HCT116 (cell line): ENCODE measurements at regions not wholly inside any gene's neighbourhood (a gene's known extent, or its start where the extent isn't known, plus 50 kb on each side); places are given as distances from the start of the nearest gene placed in this dataset.

Experiments
- CBX3 ChIP-seq: IDR thresholded peaks from 2 replicates; pipeline ENCODE4 v1.6.1; 2012; ENCODE audit warnings: low read depth
- POLR2A ChIP-seq: IDR thresholded peaks from 2 replicates; pipeline ENCODE4 v1.7.0; 2011; ENCODE audit warnings: borderline replicate concordance; ENCODE audit not compliant: insufficient read depth, insufficient read length; ENCODE audit errors: extremely low read depth
- POLR2AphosphoS5 ChIP-seq: IDR thresholded peaks from 2 replicates; pipeline ENCODE4 v1.6.1; 2011; ENCODE audit warnings: mild to moderate bottlenecking, low read depth, low read length, moderate library complexity
- TF ChIP-seq, protein P1 (sequence below), 3 experiments: fragments of 200-600 bp in 1 of 3; sonication (generic) in 1 of 3; IDR thresholded peaks in 2 of 3; conservative IDR thresholded peaks in 1 of 3; 2 replicates each; pipeline ENCODE4 v1.5.1; 2012 to 2017; ENCODE audit warnings: low read depth in 2 of 3, low read length in 2 of 3, antibody characterized with exemption in 1 of 3, borderline replicate concordance in 1 of 3, control low read depth in 1 of 3, mild to moderate bottlenecking in 1 of 3, mixed read lengths in 1 of 3, mixed run types in 1 of 3, moderate library complexity in 1 of 3; ENCODE audit not compliant: insufficient read depth in 1 of 3
- TF ChIP-seq, protein P2 (sequence below): IDR thresholded peaks from 2 replicates; pipeline ENCODE4 v1.6.1; 2012; ENCODE audit warnings: low read depth

DNA sequence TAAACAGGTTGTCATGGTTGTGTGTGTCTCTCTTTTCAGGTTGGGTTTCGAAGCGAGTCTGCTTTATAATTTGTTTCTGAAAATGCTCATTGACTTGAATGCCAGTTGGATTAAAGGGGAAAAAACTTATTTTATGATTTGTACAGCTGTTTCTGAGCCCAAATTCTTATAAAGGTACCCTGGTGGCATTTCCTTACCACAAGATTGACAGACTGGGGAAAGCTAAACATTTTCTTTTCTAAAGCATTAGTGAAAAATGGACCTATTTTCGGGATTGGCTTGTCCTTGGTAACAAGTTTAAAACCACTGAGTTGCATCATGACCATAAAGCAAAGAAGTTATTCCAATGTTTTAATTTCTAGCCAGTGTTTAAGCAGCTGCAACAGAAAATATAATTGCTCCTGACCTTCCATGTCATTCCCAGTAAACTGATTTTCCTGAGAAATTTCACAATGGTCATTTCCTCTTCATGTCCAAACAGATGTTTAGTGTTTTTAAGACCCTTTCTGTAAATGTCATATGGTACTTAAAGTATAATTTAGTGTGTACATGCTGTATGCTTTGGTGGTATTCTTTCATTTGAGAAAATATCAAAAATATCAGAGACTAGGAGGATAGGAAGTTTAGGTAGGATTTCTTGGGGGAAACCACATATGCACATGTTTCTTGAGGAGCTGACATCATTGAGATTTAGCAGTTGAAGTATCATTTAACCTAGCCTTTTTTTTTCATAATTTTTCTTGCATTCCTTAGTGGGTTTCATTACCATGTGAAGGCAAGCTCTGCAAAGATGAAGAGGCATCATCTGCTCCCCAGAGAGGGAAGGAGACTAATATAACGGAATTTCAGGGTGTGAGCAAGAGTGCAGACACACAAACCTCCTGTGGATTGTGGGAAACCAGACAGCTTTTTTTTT is 667.1 kb upstream of the RGMB start:
- TF ChIP-seq, protein P1, sequence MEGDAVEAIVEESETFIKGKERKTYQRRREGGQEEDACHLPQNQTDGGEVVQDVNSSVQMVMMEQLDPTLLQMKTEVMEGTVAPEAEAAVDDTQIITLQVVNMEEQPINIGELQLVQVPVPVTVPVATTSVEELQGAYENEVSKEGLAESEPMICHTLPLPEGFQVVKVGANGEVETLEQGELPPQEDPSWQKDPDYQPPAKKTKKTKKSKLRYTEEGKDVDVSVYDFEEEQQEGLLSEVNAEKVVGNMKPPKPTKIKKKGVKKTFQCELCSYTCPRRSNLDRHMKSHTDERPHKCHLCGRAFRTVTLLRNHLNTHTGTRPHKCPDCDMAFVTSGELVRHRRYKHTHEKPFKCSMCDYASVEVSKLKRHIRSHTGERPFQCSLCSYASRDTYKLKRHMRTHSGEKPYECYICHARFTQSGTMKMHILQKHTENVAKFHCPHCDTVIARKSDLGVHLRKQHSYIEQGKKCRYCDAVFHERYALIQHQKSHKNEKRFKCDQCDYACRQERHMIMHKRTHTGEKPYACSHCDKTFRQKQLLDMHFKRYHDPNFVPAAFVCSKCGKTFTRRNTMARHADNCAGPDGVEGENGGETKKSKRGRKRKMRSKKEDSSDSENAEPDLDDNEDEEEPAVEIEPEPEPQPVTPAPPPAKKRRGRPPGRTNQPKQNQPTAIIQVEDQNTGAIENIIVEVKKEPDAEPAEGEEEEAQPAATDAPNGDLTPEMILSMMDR (IDR thresholded peaks at IDR 0.05 in 2 of 3, conservative IDR thresholded peaks at IDR 0.05 in 1 of 3; ENCODE audit: borderline replicate concordance in 1 of 3, insufficient read depth in 1 of 3, low read depth in 2 of 3, low read length in 2 of 3) = no peak
- TF ChIP-seq POLR2A = no peak
- TF ChIP-seq, protein P2, sequence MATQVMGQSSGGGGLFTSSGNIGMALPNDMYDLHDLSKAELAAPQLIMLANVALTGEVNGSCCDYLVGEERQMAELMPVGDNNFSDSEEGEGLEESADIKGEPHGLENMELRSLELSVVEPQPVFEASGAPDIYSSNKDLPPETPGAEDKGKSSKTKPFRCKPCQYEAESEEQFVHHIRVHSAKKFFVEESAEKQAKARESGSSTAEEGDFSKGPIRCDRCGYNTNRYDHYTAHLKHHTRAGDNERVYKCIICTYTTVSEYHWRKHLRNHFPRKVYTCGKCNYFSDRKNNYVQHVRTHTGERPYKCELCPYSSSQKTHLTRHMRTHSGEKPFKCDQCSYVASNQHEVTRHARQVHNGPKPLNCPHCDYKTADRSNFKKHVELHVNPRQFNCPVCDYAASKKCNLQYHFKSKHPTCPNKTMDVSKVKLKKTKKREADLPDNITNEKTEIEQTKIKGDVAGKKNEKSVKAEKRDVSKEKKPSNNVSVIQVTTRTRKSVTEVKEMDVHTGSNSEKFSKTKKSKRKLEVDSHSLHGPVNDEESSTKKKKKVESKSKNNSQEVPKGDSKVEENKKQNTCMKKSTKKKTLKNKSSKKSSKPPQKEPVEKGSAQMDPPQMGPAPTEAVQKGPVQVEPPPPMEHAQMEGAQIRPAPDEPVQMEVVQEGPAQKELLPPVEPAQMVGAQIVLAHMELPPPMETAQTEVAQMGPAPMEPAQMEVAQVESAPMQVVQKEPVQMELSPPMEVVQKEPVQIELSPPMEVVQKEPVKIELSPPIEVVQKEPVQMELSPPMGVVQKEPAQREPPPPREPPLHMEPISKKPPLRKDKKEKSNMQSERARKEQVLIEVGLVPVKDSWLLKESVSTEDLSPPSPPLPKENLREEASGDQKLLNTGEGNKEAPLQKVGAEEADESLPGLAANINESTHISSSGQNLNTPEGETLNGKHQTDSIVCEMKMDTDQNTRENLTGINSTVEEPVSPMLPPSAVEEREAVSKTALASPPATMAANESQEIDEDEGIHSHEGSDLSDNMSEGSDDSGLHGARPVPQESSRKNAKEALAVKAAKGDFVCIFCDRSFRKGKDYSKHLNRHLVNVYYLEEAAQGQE = no peak
- no peak for TF ChIP-seq POLR2AphosphoS5
- TF ChIP-seq CBX3 = no peak
